Hippocampal formation (tissue), 2 donors: ENCODE measurements at regions not wholly inside any gene's neighbourhood (a gene's known extent, or its start where the extent isn't known, plus 50 kb on each side); places are given as distances from the start of the nearest gene placed in this dataset.
"Not testable (repeated sequence)": the region's sequence is repeated elsewhere in the genome, so short reads cannot be mapped to it uniquely, and the experiment has no call there.

ENCODE experiments used
- DNase-seq, 2 donors: peaks; one replicate each; lab custom pipeline; 2025; lab: John Stamatoyannopoulos, UW

DNA sequence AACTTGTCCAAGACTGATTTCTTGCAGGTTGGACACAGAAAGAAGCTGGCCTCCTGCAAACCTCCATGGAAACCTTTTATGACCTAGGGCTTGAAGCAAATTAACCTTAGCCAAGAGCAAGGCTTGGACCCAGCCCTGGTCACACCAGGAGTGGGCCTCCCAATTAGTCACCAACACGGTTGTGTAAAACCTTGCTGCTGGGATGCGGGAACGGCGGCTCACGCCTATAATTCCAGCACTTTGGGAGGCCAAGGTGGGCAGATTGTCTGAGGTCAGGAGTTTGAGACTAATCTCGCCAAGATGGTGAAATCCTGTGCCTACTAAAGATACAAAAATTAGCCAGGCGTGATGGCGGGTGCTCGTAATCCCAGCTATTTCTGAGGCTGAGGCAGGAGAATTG, 419.9 kb downstream of the AASDHPPT start:
- no peak for DNase-seq

DNA sequence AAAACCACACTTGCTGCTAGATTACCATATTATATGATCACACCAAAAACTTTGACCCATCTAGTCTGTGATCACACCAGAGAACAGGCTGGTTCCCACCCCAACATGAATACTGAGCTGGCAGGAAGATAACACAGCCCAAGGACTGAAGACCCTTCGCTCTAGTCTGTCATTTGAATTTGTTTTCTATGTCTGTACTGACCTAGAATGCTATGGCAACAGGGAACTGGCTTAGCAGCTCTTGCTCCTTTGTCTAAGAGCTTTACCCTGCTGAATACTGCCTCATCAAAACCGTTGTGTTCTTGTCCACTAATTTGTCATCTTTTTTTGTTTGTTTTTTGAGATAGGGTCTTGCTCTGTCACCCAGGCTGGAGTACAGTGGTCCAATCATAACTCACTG, 420.4 kb downstream of the AASDHPPT start:
- DNase-seq, result no peak

DNA sequence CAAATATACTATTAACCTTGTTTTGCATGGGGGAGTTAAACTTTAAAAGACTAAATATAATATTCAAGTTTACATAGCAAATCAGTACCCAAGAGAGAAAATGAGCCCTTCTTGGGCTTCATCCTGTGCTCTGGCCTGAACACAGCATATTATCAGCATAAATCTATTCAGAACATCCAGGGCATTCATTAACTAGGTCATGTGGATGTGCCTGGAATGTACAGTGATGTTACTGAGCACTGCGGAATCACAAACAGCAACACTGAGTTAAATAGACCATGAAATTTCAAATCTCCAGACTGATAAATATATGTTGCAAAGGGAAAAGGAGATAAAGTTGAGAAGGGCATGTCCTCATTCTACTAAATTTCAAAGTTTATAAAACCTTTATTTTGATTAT, 426.4 kb downstream of the AASDHPPT start:
- no peak for DNase-seq

DNA sequence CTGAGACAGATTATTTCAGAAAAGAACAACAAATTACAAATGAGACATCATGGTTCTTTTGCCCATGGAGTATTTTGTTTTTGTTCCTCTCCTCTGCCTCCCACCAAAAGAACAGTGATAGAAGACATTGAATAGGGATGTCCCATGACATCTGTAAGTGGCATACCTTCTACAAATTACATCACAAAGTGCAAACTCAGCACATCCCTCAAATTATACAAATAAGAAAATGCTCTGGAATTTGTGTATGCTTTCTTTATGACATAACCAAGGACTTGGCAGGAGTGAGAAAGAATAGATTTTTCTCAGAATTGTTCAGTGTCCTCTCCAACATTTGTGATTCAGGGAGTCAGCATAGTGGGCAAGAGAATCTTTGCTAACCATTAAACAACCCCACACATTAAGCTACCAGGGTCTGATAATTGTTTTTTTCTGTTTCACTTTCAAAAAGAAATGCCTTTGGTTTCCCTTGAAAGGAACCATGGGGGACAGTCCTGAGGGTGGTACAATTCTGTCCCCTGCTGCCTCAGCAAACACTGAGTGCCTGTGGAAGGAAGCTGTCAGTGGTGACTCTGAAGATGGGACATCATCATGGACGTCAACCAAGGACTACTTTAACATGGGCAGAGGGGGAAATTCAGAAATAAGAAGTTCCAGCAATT, 430.3 kb downstream of the AASDHPPT start:
- no peak for DNase-seq

DNA sequence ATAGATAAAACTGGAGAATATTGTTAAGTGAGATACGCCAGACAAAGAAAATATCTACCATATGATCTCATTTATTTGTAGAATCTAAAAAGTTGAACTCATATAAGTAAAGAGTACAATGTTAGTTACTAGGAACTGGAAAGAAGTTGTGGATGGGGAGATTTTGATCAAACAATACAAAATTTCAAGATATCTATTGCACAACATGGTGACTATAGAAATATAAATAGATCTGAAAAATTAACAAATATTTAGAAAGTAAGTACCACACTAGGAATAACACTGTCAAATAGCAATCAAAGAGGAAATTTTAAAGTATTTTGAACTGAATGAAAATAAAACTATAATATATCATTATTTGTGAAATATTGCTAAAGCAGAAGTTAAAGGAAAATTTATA, 437.2 kb downstream of the AASDHPPT start:
- no peak for DNase-seq

DNA sequence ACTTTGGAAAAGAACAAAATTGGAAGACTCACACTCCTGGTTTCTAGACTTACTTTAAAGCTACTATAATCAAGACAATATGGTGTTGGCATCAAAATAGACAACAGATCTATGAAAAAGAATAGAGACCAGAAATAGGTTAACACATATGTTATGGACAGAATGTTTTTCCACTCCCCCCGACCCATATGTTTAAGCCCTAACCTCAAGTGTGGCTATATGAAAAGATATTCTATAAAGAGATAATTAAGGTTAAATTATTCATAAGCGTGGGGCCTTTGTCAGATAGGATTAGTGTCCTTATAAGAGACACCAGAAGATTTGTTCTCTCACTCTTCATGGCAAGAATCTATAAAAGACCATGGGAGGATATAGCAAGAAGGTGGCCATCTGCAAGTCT, 440.0 kb downstream of the AASDHPPT start:
- DNase-seq, result no peak

DNA sequence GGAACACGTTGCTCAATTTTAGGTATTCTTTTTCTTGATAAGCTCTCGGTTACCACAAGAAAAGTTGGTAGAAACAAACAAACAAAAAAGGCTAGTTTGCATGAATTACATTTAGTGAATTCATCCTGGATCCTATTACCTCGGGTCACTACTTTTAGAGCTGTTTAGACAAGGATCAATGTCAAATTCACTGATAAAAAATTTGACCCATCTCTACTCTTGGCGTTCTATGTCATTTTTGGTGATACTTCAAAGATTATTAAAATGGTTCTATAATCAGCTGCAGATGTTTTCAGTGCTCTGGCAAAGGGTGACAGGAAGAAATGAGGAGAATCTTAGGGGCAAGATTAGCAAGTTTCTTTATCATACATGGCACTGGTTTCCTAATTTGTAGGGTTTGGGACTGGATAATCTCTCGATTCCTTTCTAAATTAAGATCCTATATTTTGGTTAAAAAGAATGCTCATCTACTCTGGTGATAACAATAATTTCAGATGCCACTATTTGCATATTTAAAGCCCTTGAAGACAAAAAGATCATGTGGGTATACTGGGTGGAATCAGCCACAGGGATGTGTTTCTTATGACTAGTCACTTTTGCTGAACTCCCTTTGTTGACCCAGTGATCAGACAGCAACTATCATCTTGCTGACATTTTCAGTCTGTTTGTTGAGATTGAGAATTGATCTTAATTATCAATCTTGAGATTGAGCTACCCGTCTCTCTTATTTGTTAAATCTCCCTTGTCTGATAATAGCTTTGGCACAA, 442.9 kb downstream of the AASDHPPT start:
- no peak for DNase-seq

DNA sequence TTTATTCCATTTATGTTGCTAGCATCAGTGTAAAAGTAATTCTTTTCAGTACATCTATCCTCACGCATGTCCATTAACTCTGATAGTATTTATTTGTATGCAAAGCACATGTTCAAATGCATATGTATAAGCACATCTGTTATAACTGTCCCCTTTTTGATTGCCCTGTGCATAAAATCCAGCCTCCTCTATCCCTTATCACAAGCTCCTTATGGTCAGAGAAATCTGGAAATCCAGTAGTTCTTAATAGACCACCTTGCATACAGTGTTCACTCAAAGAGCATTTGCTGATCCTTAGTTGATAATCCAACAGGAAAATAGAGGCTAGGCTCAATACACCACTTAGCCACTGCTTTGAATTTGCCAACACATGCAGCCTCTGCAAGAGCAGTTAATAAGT, 443.5 kb downstream of the AASDHPPT start:
- no peak for DNase-seq

DNA sequence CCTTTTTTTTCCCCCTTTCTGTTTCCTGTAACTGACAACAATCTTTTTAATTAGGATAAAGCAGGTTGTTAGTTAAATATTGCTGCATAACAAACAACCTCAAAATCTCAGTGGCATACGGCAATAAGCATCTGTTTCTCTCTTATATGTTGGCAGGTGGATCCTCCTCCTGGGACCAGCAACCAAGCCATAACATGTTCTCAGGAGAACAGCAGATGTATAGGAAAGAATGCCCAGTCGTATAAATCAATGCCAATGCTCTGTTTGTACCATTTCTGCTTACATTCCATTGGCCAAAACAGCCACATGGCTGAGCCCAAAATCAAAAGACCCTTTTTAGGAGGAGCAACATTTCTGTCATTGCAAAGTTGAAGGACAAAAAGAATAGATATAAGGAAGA, 445.7 kb downstream of the AASDHPPT start:
- no peak for DNase-seq

DNA sequence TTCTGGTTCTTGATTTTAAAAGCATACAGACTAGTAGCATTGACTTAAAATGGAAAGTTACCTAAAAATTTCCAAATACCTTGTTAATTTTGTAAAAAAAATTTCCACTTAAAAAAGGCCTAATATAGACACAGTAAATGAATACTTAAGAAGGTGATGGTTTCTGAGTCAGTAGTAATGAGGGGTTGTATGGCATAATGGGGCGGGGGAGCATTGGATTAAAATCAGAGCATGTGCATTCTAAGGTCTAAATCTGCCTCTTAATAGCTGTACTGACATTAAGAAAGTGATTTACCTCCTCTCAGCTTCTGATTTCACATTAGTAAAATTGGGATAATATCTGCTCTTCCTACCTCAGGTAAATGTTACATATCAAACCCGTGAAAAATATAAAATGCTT, 446.5 kb downstream of the AASDHPPT start:
- no peak for DNase-seq

DNA sequence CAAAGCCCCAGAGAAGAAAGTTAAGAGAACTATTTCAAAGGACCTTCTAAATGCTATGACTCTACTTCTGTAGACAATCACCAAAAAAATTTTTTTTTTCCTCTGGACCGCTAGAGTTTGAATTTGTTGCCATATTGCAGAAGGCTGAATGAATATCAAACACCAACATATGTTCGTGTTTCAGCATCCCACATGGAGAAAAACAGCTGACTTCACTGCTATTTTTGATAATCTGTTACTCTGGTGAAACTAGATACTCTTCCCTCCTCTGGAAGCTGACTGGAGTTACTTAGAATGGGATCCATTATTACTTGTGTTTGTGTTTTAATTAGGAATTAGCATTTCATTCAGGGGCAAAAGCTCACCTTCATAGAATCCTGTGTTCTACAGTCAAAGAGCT, 447.0 kb downstream of the AASDHPPT start:
- DNase-seq, result peak in 1 of 2 donors; percentile 51

DNA sequence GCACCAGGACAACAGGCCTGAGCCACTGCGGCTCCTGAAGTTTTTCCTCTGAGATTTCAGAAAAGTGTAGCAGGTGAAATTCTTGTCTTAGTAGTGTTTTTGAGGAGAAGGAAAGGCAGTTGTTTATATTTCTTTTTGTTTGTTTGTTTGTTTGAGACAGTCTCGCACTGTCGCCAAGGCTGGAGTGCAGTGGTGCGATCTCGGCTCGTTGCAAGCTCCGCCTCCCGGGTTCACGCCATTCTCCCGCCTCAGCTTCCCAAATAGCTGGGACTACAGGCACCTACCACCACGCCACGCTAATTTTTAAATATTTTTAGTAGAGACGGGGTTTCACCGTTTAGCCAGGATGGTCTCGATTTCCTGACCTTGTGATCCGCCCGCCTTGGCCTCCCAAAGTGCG, 454.2 kb downstream of the AASDHPPT start:
- DNase-seq, result not testable (repeated sequence)

DNA sequence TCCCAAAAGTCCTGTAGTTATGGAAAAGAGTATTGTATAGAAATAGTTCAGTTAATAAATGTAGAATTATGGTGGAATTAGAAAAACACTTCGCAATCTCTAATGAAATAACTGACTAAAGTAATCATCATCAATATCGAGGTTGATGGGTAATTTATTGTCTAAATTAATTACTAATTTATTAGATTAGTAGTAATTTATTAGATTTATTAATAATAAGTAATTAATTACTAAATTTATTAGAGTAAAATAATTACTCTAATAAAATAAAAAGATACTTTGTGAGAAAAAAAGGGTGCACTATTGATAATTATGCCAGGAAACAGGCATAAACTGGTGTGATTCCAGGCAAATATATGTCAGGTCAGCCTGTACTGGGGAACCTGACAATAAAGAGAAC, 455.6 kb downstream of the AASDHPPT start:
- no peak for DNase-seq

DNA sequence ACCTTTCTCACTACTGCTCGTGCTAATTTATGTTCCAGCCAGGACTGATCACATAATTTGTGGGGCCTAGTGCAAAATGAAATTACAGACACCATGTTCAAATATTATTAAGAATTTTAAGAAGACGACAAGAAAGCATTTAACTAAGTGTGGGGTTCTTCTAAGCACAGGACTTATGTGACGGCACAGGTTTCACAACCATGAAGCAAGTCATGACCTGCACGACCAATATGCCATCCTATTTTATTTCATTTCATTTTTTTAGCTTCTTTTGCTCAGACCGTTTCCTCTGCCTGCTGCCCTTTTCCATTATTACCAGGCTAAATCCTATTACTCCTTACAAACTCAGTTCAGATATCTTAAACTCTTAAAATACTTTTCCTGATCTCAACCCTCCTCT, 462.5 kb downstream of the AASDHPPT start:
- DNase-seq, result no peak

DNA sequence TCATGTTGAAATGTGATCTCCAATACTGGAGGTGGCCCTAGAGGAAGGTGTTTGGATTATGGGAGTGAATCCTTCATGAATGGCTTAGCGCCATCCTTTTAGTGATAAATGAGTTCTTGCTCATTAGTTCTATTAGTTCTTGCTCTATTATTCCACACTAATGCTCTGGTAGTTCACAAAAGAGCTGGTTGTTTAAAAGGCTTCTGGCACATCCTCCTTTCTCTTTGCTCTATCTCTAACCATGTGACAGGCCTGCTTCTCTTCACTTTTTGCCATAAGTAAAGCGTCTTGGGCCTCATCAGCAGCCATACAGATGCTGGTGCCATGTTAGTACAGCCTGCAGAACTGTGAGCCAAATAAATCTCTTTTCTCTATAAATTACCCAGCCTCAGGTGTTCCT, 469.9 kb downstream of the GUCY1A2 start:
- no peak for DNase-seq

DNA sequence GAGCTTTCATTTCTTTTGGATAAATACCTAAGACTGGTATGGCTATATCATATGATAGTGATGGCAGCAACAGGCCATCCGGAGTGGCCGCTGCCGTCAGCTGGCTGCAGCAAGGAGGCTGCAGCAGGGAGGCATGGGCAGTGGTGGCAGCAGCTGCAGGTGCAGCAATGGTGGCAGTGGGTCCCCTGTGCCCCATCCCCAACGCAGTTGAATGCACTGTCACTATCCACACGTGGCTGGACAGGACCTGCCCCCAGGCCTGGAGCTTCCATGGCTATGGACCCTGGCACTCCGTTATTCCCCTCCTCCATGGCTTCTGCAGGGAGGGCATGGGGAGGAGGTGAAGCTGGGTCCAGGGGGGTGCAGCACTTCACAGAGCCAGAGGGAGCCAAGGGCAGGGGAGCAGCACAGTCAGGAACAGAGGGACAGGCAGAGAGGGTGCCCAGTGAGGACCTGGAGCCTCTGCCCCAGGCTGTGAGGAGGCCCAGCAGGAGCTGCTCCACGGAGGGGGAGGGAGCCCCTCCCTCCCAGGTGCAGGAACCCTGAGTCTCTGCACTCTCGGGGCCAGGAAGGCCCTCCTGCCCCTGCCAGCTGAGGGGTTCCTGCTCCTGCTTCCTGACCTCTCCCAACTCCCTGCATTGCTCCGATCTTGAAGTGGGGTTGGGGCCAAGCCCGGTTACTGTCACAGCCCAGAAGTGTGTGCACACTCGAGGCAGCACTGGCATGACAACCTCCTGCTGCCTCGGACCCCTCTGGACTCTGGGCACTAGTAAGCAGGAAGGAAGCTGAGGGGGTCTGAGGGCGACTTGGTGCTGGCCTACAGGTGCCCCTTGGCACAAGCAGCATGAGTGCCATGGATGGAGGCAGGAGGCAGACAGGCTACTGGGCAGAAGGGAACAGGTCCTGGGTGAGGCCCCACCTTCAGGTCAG, 466.3 kb downstream of the GUCY1A2 start:
- DNase-seq, result no peak

DNA sequence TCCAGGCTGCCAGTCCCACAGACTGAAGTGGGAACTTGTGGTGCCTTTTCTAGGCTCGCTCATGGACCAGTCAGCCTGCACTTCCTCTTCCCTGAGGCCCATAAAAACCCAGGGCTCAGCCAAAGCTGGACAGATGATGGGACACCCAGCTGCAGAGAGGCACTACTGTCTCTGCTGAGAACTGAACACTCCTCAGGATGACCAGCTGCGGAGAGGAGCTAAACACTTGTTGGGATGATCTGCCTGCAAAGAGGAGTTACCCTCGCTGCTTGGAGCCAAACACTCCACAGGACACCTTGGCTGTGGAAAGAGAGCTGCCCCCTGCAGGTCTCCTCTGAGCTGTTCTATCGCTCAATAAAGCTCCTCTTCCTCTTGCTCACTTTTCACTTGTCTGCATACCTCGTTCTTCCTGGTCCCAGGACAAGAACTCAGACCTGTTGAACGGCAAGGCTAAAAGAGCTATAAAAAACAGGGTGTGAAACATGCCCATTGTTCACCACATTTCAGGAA, 465.5 kb downstream of the GUCY1A2 start:
- DNase-seq, result no peak

DNA sequence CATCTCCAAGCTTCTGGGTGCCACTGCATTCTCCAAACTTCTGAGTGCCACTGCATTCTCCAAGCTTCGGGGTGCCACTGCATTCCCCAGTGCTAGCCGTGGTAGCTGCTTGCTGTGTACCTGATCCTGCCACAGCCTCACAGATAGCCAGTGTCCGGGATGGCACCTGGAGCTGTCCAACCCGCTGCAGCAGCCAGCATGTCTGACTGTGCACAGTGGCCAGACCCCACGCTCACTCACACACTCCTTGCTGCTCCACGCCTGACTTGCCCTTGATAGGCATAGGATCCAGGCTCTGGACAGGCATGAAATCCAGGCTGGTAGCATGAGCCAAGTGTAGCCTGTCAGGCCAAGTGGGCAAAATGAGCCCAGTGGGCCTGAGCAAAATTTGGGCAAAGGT, 465.0 kb downstream of the GUCY1A2 start:
- no peak for DNase-seq

DNA sequence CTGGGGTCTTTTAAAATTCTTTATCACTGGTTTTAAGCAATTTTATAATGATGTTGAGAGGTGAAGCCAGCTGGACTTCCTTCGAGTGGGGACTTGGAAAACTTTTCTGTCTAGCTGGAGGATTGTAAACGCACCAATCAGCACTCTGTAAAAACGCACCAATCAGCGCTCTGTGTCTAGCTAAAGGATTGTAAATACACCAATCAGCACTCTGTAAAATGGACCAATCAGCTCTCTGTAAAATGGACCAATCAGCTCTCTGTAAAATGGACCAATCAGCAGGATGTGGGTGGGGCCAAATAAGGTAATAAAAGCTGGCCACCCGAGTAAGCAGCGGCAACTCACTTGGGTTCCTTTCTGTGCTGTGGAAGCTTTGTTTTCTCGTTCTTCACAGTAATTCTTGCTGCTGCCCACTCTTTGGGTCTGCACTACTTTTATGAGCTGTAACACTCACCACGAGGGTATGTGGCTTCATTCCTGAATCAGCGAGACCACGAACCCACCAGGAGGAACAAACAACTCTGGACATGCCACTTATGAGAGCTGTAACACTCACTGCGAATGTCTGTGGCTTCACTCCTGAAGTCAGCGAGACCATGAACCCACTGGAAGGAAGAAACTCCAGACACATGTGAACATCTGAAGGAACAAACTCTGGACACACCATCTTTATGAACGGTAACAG, 462.6 kb downstream of the GUCY1A2 start:
- not testable (repeated sequence) for DNase-seq

DNA sequence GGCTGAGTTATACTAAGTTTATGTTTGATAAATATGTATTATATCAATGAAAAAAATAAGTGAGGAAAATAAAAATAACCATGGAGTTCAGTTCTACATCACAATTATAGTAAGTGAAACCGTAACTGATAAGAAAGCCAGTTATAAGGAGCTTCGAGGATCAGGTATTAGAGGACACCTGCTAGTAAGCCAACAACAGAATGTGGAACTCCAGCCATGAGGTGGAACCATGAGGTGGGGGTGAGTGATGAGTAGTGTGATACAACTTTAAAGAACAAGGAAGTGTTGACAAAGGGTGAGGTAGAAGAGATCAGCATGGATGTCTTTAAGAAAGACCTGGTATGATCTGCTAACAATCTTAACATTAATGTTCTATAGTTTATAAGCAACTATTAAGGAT, 452.9 kb downstream of the GUCY1A2 start:
- no peak for DNase-seq

DNA sequence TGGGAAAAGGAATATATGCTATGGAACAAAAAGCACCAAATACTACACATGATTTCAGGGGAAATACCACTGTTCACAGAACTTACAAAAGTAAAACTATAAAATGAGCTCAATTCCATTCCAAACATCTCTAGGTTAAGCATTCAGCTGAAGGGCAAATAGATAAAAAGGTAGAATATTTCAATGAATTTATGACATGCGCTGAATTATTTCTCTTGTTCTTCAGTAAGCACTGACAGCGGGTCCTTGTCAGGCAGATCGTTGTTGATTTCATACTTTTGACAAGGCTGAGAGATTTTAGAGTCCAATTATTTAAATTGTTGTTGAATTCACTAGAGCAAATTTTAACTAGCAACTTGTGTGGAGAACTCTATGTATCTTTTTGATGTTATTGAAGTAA, 449.6 kb downstream of the GUCY1A2 start:
- DNase-seq, result no peak

DNA sequence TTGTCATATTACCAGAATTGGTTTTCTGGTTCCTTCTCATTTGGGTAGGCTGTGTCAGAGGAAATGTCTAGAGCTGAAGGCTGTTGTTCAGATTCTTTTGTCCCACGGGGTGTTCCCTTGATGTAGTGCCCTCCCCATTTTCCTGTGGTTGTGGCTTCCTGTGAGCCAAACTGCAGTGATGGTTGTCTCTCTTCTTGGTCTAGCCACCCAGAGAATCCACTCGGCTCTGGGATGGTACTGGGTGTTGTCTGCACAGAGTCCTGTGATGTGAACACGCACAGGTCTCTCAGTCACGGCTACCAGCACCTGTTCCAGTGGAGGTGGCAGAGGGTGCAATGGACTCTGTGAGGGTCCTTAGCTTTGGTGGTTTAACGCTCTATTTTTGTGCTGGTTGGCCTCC, 440.9 kb downstream of the GUCY1A2 start:
- DNase-seq, result not testable (repeated sequence)
